HepG2 (cell line): ENCODE measurements at regions not wholly inside any gene's neighbourhood (a gene's known extent, or its start where the extent isn't known, plus 50 kb on each side); places are given as distances from the start of the nearest gene placed in this dataset.

Experiments used
- ATAC-seq: fragments of 200-7000 bp; cut with Tn5 transposase; 3 replicates; pipeline ENCODE4 v1.9.1; 2020; ENCODE audit warnings: mild to moderate bottlenecking, moderate library complexity
- BruUV-seq: library from RNA; stranded (reverse); fragments of 400-500 nt; replicated peaks from 2 replicates; lab custom pipeline; 2021; lab: Mats Ljungman, UMichigan
- CTCF ChIA-PET: fragments of 300-600 bp; formaldehyde crosslinking; extraction: SDS; loops from one replicate; lab custom pipeline; 2021; ENCODE audit warnings: low total read pairs, inconsistent platforms, low intra/inter-chr PET ratio; lab: Yijun Ruan, JAX
- POLR2A ChIA-PET: fragments of 350-600 bp; sonication (Branson Sonifier 250); formaldehyde crosslinking; loops from one replicate; lab custom pipeline; 2020; ENCODE audit warnings: antibody characterized with exemption, inconsistent platforms; lab: Yijun Ruan, JAX
- DNase-seq: peaks from one replicate; pipeline ENCODE4 v3.0.0-alpha.2; 2015; ENCODE audit warnings: low spot score
- FAIRE-seq: peaks from 3 replicates; lab custom pipeline; 2011; peaks lifted over from hg19 to GRCh38; lab: Jason Lieb, UNC
- H2AFZ ChIP-seq: one replicate; pipeline ENCODE4 v1.6.1; 2011; ENCODE audit warnings: low read length, inconsistent platforms
- H3K27ac ChIP-seq: fragments of 300-600 bp; 3 replicates; pipeline ENCODE4 v1.8.0; 2011; ENCODE audit warnings: mixed run types, mild to moderate bottlenecking, mixed read lengths, low read length, inconsistent platforms; ENCODE audit not compliant: insufficient read depth; ENCODE audit errors: extremely low read length
- H3K27me3 ChIP-seq, 2 experiments: fragments of 200-600 bp in 1 of 2; 2 replicates in 1 of 2; 3 replicates in 1 of 2; pipeline versions ENCODE4 v1.6.0 to v1.8.0; 2011; ENCODE audit warnings: low read length in 2 of 2, mild to moderate bottlenecking in 2 of 2, moderate library complexity in 2 of 2, inconsistent platforms in 1 of 2; ENCODE audit not compliant: insufficient read depth in 2 of 2, control insufficient read depth in 1 of 2
- H3K36me3 ChIP-seq, 2 experiments: fragments of 200-600 bp in 1 of 2; replicated peaks in 1 of 2; 2 replicates in 1 of 2; 3 replicates in 1 of 2; pipeline versions ENCODE4 v1.5.1 to v1.8.0; 2011; ENCODE audit warnings: low read length in 2 of 2, inconsistent platforms in 1 of 2; ENCODE audit not compliant: insufficient read depth in 2 of 2, control insufficient read depth in 1 of 2
- H3K4me1 ChIP-seq: 2 replicates; pipeline ENCODE4 v1.5.1; 2012; ENCODE audit warnings: low read length, inconsistent platforms; ENCODE audit not compliant: insufficient read depth
- H3K4me2 ChIP-seq: 2 replicates; pipeline ENCODE4 v1.6.0; 2011; ENCODE audit warnings: low read depth, low read length, inconsistent platforms
- H3K4me3 ChIP-seq, 3 experiments: fragments of 200-600 bp in 1 of 3; sonication (generic), shearing (Covaris generic) in 1 of 3; replicated peaks in 1 of 3; 2 replicates each; pipeline ENCODE4 v1.5.1; 2011 to 2016; ENCODE audit warnings: low read length in 3 of 3, inconsistent platforms in 2 of 3, low read depth in 2 of 3, mild to moderate bottlenecking in 2 of 3, control low read depth in 1 of 3, mixed read lengths in 1 of 3; ENCODE audit not compliant: insufficient read depth in 1 of 3
- H3K79me2 ChIP-seq: one replicate; pipeline ENCODE4 v1.6.1; 2011; ENCODE audit warnings: low read length, inconsistent platforms; ENCODE audit not compliant: insufficient read depth
- H3K9ac ChIP-seq: 2 replicates; pipeline ENCODE4 v1.6.0; 2011; ENCODE audit warnings: mild to moderate bottlenecking, low read depth, low read length, inconsistent platforms; ENCODE audit not compliant: insufficient read depth
- H3K9me3 ChIP-seq: 2 replicates; pipeline ENCODE4 v1.5.1; 2012; ENCODE audit warnings: mild to moderate bottlenecking, low read length
- H4K20me1 ChIP-seq: 2 replicates; pipeline ENCODE4 v1.6.0; 2011; ENCODE audit warnings: inconsistent platforms, mild to moderate bottlenecking, low read length, moderate library complexity; ENCODE audit not compliant: insufficient read depth
- HIVEP1 ChIP-seq: sonication (generic); formaldehyde crosslinking; IDR thresholded peaks from 2 replicates; pipeline ENCODE4 v1.4.0; 2020; ENCODE audit warnings: mild to moderate bottlenecking, missing genetic modification reagents
- HOXA3 ChIP-seq: sonication (generic); formaldehyde crosslinking; IDR thresholded peaks from 2 replicates; pipeline ENCODE4 v1.5.0; 2020; ENCODE audit warnings: missing genetic modification reagents
- ISL2 ChIP-seq: sonication (generic); formaldehyde crosslinking; IDR thresholded peaks from 2 replicates; pipeline ENCODE4 v1.5.0; 2020; ENCODE audit warnings: missing genetic modification reagents
- MBNL3 ChIP-seq: fragments of 250-450 bp; sonication (Bioruptor Pico); conservative IDR thresholded peaks from 2 replicates; pipeline ENCODE4 v1.8.0; 2022; ENCODE audit warnings: mild to moderate bottlenecking, inconsistent platforms
- MED1 ChIP-seq: sonication (generic); formaldehyde crosslinking; IDR thresholded peaks from 2 replicates; pipeline ENCODE4 v1.4.0; 2020; ENCODE audit warnings: missing genetic modification reagents
- TARDBP ChIP-seq: sonication (generic); formaldehyde crosslinking; IDR thresholded peaks from 2 replicates; pipeline ENCODE4 v1.8.0; 2022; ENCODE audit warnings: mild to moderate bottlenecking, missing genetic modification reagents
- TP53 ChIP-seq: sonication (generic); formaldehyde crosslinking; conservative IDR thresholded peaks from 2 replicates; pipeline ENCODE4 v1.4.0; 2020; ENCODE audit warnings: missing genetic modification reagents
- ZNF205 ChIP-seq: IDR thresholded peaks from 2 replicates; pipeline ENCODE4 v1.6.1; 2018; ENCODE audit warnings: missing biosample characterization, missing genetic modification reagents
- ZNF33B ChIP-seq: sonication (generic); formaldehyde crosslinking; IDR thresholded peaks from 2 replicates; pipeline ENCODE4 v1.5.1; 2020; ENCODE audit warnings: mild to moderate bottlenecking, missing genetic modification reagents
- ZNF354B ChIP-seq: sonication (generic); formaldehyde crosslinking; IDR thresholded peaks from 2 replicates; pipeline ENCODE4 v1.8.0; 2022; ENCODE audit warnings: mild to moderate bottlenecking, missing genetic modification reagents
- ZSCAN22 ChIP-seq: sonication (generic); formaldehyde crosslinking; IDR thresholded peaks from 2 replicates; pipeline ENCODE4 v1.4.0; 2020; ENCODE audit warnings: mild to moderate bottlenecking, missing genetic modification reagents
- WGBS: methylation state at CpG from one replicate; pipeline ENCODE4 v1.1.6; 2017; ENCODE audit warnings: low lambda C conversion rate; 5-methylcytosine and 5-hydroxymethylcytosine counted together
- in situ Hi-C: cut with HindIII; loops from 2 replicates; pipeline ENCODE4 v1.10.0; 2017; ENCODE audit warnings: low pct_unique_long_range_greater_than_20kb; ENCODE audit not compliant: extremely low pct_ligation_motif_present
- intact Hi-C: fragments of 100-400 bp; cut with micrococcal nuclease; formaldehyde crosslinking; loops from one replicate; pipeline ENCODE4 v1.10.0; 2022; ENCODE audit not compliant: unreplicated experiment
- TF ChIP-seq, protein P1 (sequence below): sonication (generic); formaldehyde crosslinking; IDR thresholded peaks from 2 replicates; pipeline ENCODE4 v1.8.1; 2023; ENCODE audit warnings: missing genetic modification reagents, inconsistent platforms, borderline replicate concordance
- TF ChIP-seq, protein P2 (sequence below): IDR thresholded peaks from 2 replicates; pipeline ENCODE4 v1.6.1; 2012; ENCODE audit warnings: low read depth, low read length, improper control_type of control experiment

DNA sequence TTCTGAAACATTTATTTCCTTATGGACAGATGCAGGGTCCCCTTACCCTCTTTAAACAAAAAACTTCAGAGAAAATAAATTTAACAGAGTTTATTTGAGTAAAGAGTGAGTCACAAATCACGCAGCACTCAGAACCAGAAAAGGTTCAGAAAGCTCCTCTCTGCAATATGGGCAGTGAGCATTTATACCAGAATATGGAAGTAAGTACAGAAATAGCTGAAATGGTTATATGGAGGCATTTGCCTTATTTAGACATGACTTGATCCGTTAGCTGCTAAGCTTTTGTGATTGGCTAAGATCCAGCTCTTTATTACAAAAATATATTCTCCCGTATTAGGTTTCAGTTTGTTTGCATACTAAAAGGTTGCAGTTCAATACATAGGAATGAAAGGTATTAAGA lies 1554.1 kb downstream of the EFNA5 start:
- intact Hi-C loops: no loop called here
- no peak for DNase-seq
- in situ Hi-C loops: no loop called here
- Histone ChIP-seq H3K4me3 (no peak overlapping the region), H3K4me1 (no peaks in the 10 kb centered on the region), H3K4me2 (no peak overlapping the region), H3K36me3 (no peaks in the 10 kb centered on the region), H3K9ac (no peak overlapping the region), H3K9me3 (no peaks in the 10 kb centered on the region), H2AFZ (no peak overlapping the region), H4K20me1 (no peaks in the 10 kb centered on the region), H3K27me3 (no peaks in the 10 kb centered on the region), H3K27ac (no peak overlapping the region), H3K79me2 (no peaks in the 10 kb centered on the region)
- ChIA-PET POLR2A (no interaction called here), CTCF (no interaction called here)
- 2% methylated on average over 3 of the region's 3 CpGs for WGBS
- FAIRE-seq: no peak
- ATAC-seq: no peak
- no TSS peak for BruUV-seq
- no peak for TF ChIP-seq ZSCAN22 (CRISPR knock-in tag)
- TF ChIP-seq ZNF33B (CRISPR knock-in tag): no peak
- no peak for TF ChIP-seq ZNF354B (CRISPR knock-in tag)
- TF ChIP-seq MED1 (CRISPR knock-in tag): no peak
- no peak for TF ChIP-seq TARDBP
- TF ChIP-seq, protein P1, sequence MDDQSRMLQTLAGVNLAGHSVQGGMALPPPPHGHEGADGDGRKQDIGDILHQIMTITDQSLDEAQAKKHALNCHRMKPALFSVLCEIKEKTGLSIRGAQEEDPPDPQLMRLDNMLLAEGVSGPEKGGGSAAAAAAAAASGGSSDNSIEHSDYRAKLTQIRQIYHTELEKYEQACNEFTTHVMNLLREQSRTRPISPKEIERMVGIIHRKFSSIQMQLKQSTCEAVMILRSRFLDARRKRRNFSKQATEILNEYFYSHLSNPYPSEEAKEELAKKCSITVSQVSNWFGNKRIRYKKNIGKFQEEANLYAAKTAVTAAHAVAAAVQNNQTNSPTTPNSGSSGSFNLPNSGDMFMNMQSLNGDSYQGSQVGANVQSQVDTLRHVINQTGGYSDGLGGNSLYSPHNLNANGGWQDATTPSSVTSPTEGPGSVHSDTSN (CRISPR knock-in tag): no peak
- no peak for TF ChIP-seq HIVEP1 (CRISPR knock-in tag)

DNA sequence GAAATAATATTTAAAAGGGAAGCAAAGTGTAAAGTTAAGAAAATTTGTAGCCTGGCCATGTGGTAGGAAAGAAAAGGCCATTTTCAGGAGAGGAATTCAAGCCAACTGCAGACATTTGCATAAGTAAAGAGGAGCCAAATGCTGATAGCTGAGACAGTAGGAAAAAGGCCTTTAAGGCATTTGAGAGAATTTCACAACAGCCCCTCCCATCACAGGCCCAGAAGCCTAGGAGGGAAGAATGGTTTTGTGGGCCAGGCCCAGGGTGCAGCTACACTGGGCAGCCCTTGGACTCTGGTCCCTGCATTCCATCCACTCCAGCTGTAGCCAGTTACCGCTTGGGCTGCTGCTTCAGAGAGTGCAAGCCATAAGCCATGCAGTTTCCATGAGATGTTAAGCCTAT lies 1556.8 kb downstream of the EFNA5 start:
- POLR2A ChIA-PET: no interaction called here
- FAIRE-seq: no peak
- CTCF ChIA-PET: no interaction called here

More for the DNA sequence above, 1556.8 kb downstream of the EFNA5 start:
- H2AFZ ChIP-seq: no peak overlapping the region
- ATAC-seq: peak; percentile 35; the same call in 2 of the 3 replicates
- H3K27ac ChIP-seq: no peak overlapping the region
- H4K20me1 ChIP-seq: no peaks in the 10 kb centered on the region
- DNase-seq: no peak
- no peaks in the 10 kb centered on the region for H3K36me3 ChIP-seq
- no peak overlapping the region for H3K4me3 ChIP-seq
- H3K4me1 ChIP-seq: no peaks in the 10 kb centered on the region
- BruUV-seq: no TSS peak
- no peaks in the 10 kb centered on the region for H3K9me3 ChIP-seq
- H3K9ac ChIP-seq: no peak overlapping the region
- no peak for TF ChIP-seq ZNF205 (CRISPR knock-in tag)
- TF ChIP-seq, protein P2, sequence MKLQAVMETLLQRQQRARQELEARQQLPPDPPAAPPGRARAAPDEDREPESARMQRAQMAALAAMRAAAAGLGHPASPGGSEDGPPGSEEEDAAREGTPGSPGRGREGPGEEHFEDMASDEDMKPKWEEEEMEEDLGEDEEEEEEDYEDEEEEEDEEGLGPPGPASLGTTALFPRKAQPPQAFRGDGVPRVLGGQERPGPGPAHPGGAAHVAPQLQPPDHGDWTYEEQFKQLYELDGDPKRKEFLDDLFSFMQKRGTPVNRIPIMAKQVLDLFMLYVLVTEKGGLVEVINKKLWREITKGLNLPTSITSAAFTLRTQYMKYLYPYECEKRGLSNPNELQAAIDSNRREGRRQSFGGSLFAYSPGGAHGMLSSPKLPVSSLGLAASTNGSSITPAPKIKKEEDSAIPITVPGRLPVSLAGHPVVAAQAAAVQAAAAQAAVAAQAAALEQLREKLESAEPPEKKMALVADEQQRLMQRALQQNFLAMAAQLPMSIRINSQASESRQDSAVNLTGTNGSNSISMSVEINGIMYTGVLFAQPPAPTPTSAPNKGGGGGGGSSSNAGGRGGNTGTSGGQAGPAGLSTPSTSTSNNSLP: no peak
- no peak for TF ChIP-seq ISL2 (CRISPR knock-in tag)
- TF ChIP-seq MBNL3 (CRISPR knock-in tag): no peak
- no peak for TF ChIP-seq TP53 (CRISPR knock-in tag)
- no peak for TF ChIP-seq HOXA3
- TF ChIP-seq, all 625 proteins: peak for 0
- Histone ChIP-seq H3K79me2 (no peaks in the 10 kb centered on the region), H3K27me3 (no peaks in the 10 kb centered on the region), H3K4me2 (no peak overlapping the region)
- in situ Hi-C loops (no loop called here), intact Hi-C loops (no loop called here)
- no CpG with 5 or more reads among the region's 1 CpG for WGBS
